ACC112 (cell line): ENCODE measurements at regions not wholly inside any gene's neighbourhood (a gene's known extent, or its start where the extent isn't known, plus 50 kb on each side); places are given as distances from the start of the nearest gene placed in this dataset.
A peak's percentile ranks its signal among the peaks of the same experiment; 100 is the strongest.

Experiments
- H2AFZ ChIP-seq: fragments of 200-600 bp; sonication (generic); one replicate; pipeline ENCODE4 v1.6.0; 2017; ENCODE audit warnings: antibody characterized with exemption, low read length; ENCODE audit not compliant: unreplicated experiment
- H3K27ac ChIP-seq: fragments of 200-600 bp; sonication (generic); 2 replicates; pipeline ENCODE4 v1.5.1; 2014; ENCODE audit warnings: low read depth, mild to moderate bottlenecking, antibody characterized with exemption, low read length, moderate library complexity
- H3K27me3 ChIP-seq: fragments of 200-600 bp; sonication (generic); 2 replicates; pipeline ENCODE4 v1.6.1; 2014; ENCODE audit warnings: mild to moderate bottlenecking, antibody characterized with exemption, low read length, moderate library complexity, mixed read lengths; ENCODE audit not compliant: insufficient read depth
- H3K36me3 ChIP-seq: fragments of 200-600 bp; sonication (generic); 2 replicates; pipeline ENCODE4 v1.6.1; 2016; ENCODE audit warnings: mild to moderate bottlenecking, antibody characterized with exemption, low read length, moderate library complexity, mixed read lengths; ENCODE audit not compliant: insufficient read depth
- H3K4me1 ChIP-seq: fragments of 200-600 bp; sonication (generic); one replicate; pipeline ENCODE4 v1.6.1; 2016; ENCODE audit warnings: low read length, mixed read lengths; ENCODE audit not compliant: insufficient read depth, unreplicated experiment, control insufficient read depth
- H3K4me3 ChIP-seq: fragments of 200-600 bp; sonication (generic); 2 replicates; pipeline ENCODE4 v1.5.1; 2014; ENCODE audit warnings: mild to moderate bottlenecking, low read depth, low read length
- H3K79me2 ChIP-seq: fragments of 200-600 bp; sonication (generic); one replicate; pipeline ENCODE4 v1.6.0; 2016; ENCODE audit warnings: low read length; ENCODE audit not compliant: control insufficient read depth, unreplicated experiment, insufficient read depth

- Histone ChIP-seq H3K4me1 (no peaks in the 10 kb centered on the region), H2AFZ (no peak overlapping the region), H3K27me3 (no peaks in the 10 kb centered on the region), H3K27ac (no peak overlapping the region), H3K4me3 (no peak overlapping the region), H3K36me3 (no peaks in the 10 kb centered on the region), H3K79me2 (no peaks in the 10 kb centered on the region)
Measured at GRCh38 chr3:177414093-177414492, 216.8 kb upstream of the TBL1XR1 start.

GRCh38 chr3:177418787-177419186 lies 221.5 kb upstream of the TBL1XR1 start:
- Histone ChIP-seq H3K27me3 (no peaks in the 10 kb centered on the region), H3K36me3 (no peaks in the 10 kb centered on the region), H3K79me2 (no peaks in the 10 kb centered on the region), H3K4me1 (no peaks in the 10 kb centered on the region), H2AFZ (no peak overlapping the region), H3K27ac (no peak overlapping the region), H3K4me3 (no peak overlapping the region)

- H3K27ac ChIP-seq: no peak overlapping the region
- H3K4me1 ChIP-seq: no peaks in the 10 kb centered on the region
- peak overlapping the region; percentile 13 for H2AFZ ChIP-seq
- H3K79me2 ChIP-seq: no peaks in the 10 kb centered on the region
- no peaks in the 10 kb centered on the region for H3K27me3 ChIP-seq
- H3K4me3 ChIP-seq: no peak overlapping the region
- no peaks in the 10 kb centered on the region for H3K36me3 ChIP-seq
Measured at GRCh38 chr3:177419904-177420601, 222.8 kb upstream of the TBL1XR1 start.

DNA sequence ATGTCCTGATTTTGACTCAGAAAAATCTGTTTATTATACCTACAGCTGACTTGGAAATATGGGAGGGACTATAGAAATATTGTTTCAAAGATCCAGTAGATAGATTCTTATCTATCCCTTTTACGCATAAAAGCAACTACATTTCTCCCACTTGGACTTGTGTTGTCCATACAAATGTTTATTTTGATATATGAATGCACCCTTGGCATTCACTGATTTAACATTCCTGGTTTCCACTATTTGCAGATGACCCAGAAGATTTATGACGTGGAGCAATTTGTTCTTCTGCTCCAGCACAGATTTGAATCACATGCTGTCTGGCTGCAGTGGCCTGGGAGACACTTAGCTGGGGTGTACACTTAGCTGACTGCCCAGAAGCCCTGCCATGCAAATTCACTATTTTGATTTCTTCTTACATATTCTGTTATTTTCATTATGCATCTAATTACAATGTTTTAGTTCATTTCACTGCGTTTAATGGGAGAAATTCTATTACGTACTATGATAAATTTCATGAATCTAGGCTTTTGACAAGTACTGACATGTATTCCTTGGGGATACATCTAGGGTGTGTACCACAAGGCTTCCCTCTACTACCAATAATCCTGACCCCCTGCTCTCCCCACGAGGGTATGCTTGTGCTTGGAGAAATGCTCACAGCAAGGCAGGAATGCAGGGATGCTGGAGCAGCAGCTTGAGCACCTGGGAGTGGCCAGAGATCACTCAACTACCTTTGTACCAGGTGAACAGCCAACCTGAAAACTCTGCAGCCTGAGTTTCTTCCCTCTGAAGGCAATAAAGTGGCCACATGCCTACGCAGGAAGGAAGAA lies 223.6 kb upstream of the TBL1XR1 start:
- Histone ChIP-seq H3K27ac (no peak overlapping the region), H3K4me1 (no peaks in the 10 kb centered on the region), H3K36me3 (no peaks in the 10 kb centered on the region), H3K79me2 (no peaks in the 10 kb centered on the region), H3K27me3 (no peaks in the 10 kb centered on the region), H3K4me3 (no peak overlapping the region), H2AFZ (no peak overlapping the region)

- H3K36me3 ChIP-seq: no peaks in the 10 kb centered on the region
- H2AFZ ChIP-seq: no peak overlapping the region
- no peak overlapping the region for H3K27ac ChIP-seq
- H3K4me3 ChIP-seq: no peak overlapping the region
- H3K79me2 ChIP-seq: no peaks in the 10 kb centered on the region
- H3K4me1 ChIP-seq: no peaks in the 10 kb centered on the region
- no peaks in the 10 kb centered on the region for H3K27me3 ChIP-seq
Measured at GRCh38 chr3:177421481-177421785, 224.2 kb upstream of the TBL1XR1 start.

GRCh38 chr3:177424521-177424920 lies 227.2 kb upstream of the TBL1XR1 start:
- no peaks in the 10 kb centered on the region for H3K27me3 ChIP-seq
- no peak overlapping the region for H3K27ac ChIP-seq
- no peaks in the 10 kb centered on the region for H3K36me3 ChIP-seq
- H3K4me3 ChIP-seq: no peak overlapping the region
- H3K4me1 ChIP-seq: no peaks in the 10 kb centered on the region
- H2AFZ ChIP-seq: no peak overlapping the region
- H3K79me2 ChIP-seq: no peaks in the 10 kb centered on the region

DNA sequence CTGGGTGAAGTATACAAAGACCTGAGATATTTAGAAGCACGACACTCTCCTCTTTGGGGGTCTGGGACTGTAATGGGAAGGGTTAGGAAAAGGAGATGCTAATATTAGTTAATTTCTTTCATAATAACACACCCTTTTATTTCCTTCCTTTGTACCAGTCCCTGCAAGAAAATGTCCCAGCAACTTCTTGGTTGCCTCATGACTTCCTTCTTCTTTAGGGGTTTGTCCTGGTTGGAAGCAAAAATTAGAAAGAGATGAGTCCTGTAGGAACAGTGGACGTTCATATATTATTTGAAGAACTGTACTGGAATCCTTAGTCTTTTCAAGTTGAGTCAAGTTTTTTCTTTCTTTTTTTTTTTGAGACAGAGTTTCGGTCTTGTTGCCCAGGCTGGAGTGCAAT lies 227.8 kb upstream of the TBL1XR1 start:
- H3K4me1 ChIP-seq: no peaks in the 10 kb centered on the region
- H2AFZ ChIP-seq: no peak overlapping the region
- H3K27me3 ChIP-seq: no peaks in the 10 kb centered on the region
- H3K27ac ChIP-seq: no peak overlapping the region
- H3K4me3 ChIP-seq: no peak overlapping the region
- no peaks in the 10 kb centered on the region for H3K79me2 ChIP-seq
- no peaks in the 10 kb centered on the region for H3K36me3 ChIP-seq

- H3K36me3 ChIP-seq: no peaks in the 10 kb centered on the region
- no peak overlapping the region for H3K27ac ChIP-seq
- no peaks in the 10 kb centered on the region for H3K4me1 ChIP-seq
- H3K27me3 ChIP-seq: no peaks in the 10 kb centered on the region
- H2AFZ ChIP-seq: no peak overlapping the region
- H3K4me3 ChIP-seq: no peak overlapping the region
- H3K79me2 ChIP-seq: no peaks in the 10 kb centered on the region
Measured at GRCh38 chr3:177426106-177426877, 229.0 kb upstream of the TBL1XR1 start.

- H2AFZ ChIP-seq: peak overlapping the region; percentile 43
- no peaks in the 10 kb centered on the region for H3K4me1 ChIP-seq
- no peak overlapping the region for H3K27ac ChIP-seq
Measured at GRCh38 chr3:177426878-177427495, 229.7 kb upstream of the TBL1XR1 start.

GRCh38 chr3:177427540-177427939 lies 230.3 kb upstream of the TBL1XR1 start:
- Histone ChIP-seq H3K79me2 (no peaks in the 10 kb centered on the region), H3K36me3 (no peaks in the 10 kb centered on the region), H2AFZ (peak overlapping the region; percentile 43), H3K4me1 (no peaks in the 10 kb centered on the region), H3K27me3 (no peaks in the 10 kb centered on the region), H3K27ac (no peak overlapping the region), H3K4me3 (no peak overlapping the region)

More at GRCh38 chr3:177426878-177427495, 229.7 kb upstream of the TBL1XR1 start:
- Histone ChIP-seq H3K79me2 (no peaks in the 10 kb centered on the region), H3K4me3 (no peak overlapping the region), H3K27me3 (no peaks in the 10 kb centered on the region), H3K36me3 (no peaks in the 10 kb centered on the region)
